ENCODE measurements at regions not wholly inside any gene's neighbourhood (a gene's known extent, or its start where the extent isn't known, plus 50 kb on each side); places are given as distances from the start of the nearest gene placed in this dataset.

GRCh38 chr1:232551386-232551785 lies 78.5 kb downstream of the SIPA1L2 start:
- no peak for TF ChIP-seq CTCF (IDR thresholded peaks at IDR 0.05)
- TF ChIP-seq ZFX (IDR thresholded peaks at IDR 0.05; ENCODE audit: borderline replicate concordance) = no peak

Measured in 22Rv1 (cell line).